Fibroblast of lung (primary cell): ENCODE measurements at regions not wholly inside any gene's neighbourhood (a gene's known extent, or its start where the extent isn't known, plus 50 kb on each side); places are given as distances from the start of the nearest gene placed in this dataset.
"Not testable (repeated sequence)": the region's sequence is repeated elsewhere in the genome, so short reads cannot be mapped to it uniquely, and the experiment has no call there.

Source experiments
- DNase-seq, 2 donors: peaks; one replicate each; pipeline versions ENCODE4 v3.0.0 to v3.0.0-alpha.2; 2010; ENCODE audit warnings: low read depth in 2 of 2
- H2AFZ ChIP-seq: 2 replicates; pipeline ENCODE4 v1.5.1; 2012; ENCODE audit warnings: low read length, control low read depth, inconsistent platforms
- H3K27ac ChIP-seq: 2 replicates; pipeline ENCODE4 v1.5.1; 2011; ENCODE audit warnings: low read length, control low read depth; ENCODE audit not compliant: insufficient read depth
- H3K27me3 ChIP-seq: 2 replicates; pipeline ENCODE4 v1.5.1; 2011; ENCODE audit warnings: mild to moderate bottlenecking, low read length; ENCODE audit not compliant: control insufficient read depth, insufficient read depth
- H3K36me3 ChIP-seq: 2 replicates; pipeline ENCODE4 v1.5.1; 2011; ENCODE audit warnings: low read length; ENCODE audit not compliant: control insufficient read depth, insufficient read depth
- H3K4me1 ChIP-seq: 2 replicates; pipeline ENCODE4 v1.5.1; 2011; ENCODE audit warnings: low read length; ENCODE audit not compliant: control insufficient read depth, insufficient read depth; ENCODE audit errors: extremely low read depth
- H3K4me2 ChIP-seq: 2 replicates; pipeline ENCODE4 v1.5.1; 2011; ENCODE audit warnings: low read length, control low read depth; ENCODE audit not compliant: insufficient read depth; ENCODE audit errors: extremely low read depth
- H3K4me3 ChIP-seq, 4 experiments: fragments of 200-600 bp in 1 of 4; sonication (generic) in 1 of 4; replicated peaks in 1 of 4; 2 replicates each; pipeline ENCODE4 v1.5.1; 2011 to 2016; ENCODE audit warnings: low read length in 4 of 4, low read depth in 3 of 4, mild to moderate bottlenecking in 3 of 4, control low read depth in 2 of 4, inconsistent platforms in 1 of 4, mixed read lengths in 1 of 4; ENCODE audit not compliant: insufficient read depth in 1 of 4; ENCODE audit errors: control extremely low read depth in 1 of 4
- H3K79me2 ChIP-seq: 2 replicates; pipeline ENCODE4 v1.5.1; 2012; ENCODE audit warnings: mild to moderate bottlenecking, low read length, inconsistent platforms; ENCODE audit not compliant: control insufficient read depth, insufficient read depth
- H3K9ac ChIP-seq: 2 replicates; pipeline ENCODE4 v1.5.1; 2011; ENCODE audit warnings: mild to moderate bottlenecking, low read length, control low read depth; ENCODE audit not compliant: insufficient read depth
- H3K9me3 ChIP-seq: 2 replicates; pipeline ENCODE4 v1.5.1; 2012; ENCODE audit warnings: low read depth, low read length; ENCODE audit not compliant: control insufficient read depth, insufficient read depth
- H4K20me1 ChIP-seq: 2 replicates; pipeline ENCODE4 v1.5.1; 2011; ENCODE audit warnings: low read length; ENCODE audit not compliant: control insufficient read depth, insufficient read depth; ENCODE audit errors: extremely low read depth
- EZH2 ChIP-seq: IDR thresholded peaks from 2 replicates; pipeline ENCODE4 v1.5.1; 2012; ENCODE audit warnings: low read length, control low read depth, mild to moderate bottlenecking; ENCODE audit errors: missing control alignments
- TF ChIP-seq, protein P1 (sequence below), 2 donors: IDR thresholded peaks in 1 of 2; conservative IDR thresholded peaks in 1 of 2; 1 replicate in 1 of 2; 2 replicates in 1 of 2; pipeline ENCODE4 v1.5.1; 2011 to 2012; ENCODE audit warnings: low read length in 2 of 2, control low read depth in 1 of 2, inconsistent platforms in 1 of 2, low read depth in 1 of 2, mild to moderate bottlenecking in 1 of 2

DNA sequence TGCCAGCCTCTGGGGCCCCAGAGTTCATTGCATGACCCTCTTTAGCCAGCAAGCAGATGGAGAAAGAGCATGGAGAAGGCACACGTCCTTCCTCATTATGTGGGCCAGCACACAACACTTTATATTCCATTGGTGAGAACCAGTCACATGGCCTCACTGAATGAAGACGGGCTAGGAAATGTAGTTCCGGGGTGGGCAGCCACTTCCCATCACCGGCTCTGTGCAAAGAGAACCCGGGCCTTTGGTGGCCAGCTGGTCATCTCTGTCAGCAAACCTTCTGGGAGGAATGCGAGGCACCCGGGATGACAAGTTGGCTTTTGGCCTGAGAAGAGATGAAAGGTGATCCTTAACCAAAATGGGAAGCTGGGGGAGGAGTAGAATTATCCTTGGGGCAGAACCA is 90.2 kb upstream of the VGLL4 start:
- Histone ChIP-seq H3K9me3 (no peaks in the 10 kb centered on the region), H4K20me1 (no peaks in the 10 kb centered on the region), H3K27ac (no peak overlapping the region), H3K27me3 (peaks cover 10% of the 10 kb centered on the region), H3K4me2 (no peak overlapping the region), H3K79me2 (no peaks in the 10 kb centered on the region), H3K36me3 (no peaks in the 10 kb centered on the region), H3K9ac (no peak overlapping the region), H3K4me1 (no peaks in the 10 kb centered on the region), H3K4me3 (no peak overlapping the region), H2AFZ (no peak overlapping the region)
- TF ChIP-seq EZH2: no peak
- TF ChIP-seq, protein P1, sequence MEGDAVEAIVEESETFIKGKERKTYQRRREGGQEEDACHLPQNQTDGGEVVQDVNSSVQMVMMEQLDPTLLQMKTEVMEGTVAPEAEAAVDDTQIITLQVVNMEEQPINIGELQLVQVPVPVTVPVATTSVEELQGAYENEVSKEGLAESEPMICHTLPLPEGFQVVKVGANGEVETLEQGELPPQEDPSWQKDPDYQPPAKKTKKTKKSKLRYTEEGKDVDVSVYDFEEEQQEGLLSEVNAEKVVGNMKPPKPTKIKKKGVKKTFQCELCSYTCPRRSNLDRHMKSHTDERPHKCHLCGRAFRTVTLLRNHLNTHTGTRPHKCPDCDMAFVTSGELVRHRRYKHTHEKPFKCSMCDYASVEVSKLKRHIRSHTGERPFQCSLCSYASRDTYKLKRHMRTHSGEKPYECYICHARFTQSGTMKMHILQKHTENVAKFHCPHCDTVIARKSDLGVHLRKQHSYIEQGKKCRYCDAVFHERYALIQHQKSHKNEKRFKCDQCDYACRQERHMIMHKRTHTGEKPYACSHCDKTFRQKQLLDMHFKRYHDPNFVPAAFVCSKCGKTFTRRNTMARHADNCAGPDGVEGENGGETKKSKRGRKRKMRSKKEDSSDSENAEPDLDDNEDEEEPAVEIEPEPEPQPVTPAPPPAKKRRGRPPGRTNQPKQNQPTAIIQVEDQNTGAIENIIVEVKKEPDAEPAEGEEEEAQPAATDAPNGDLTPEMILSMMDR (conservative IDR thresholded peaks at IDR 0.05 in 1 of 2, IDR thresholded peaks at IDR 0.05 in 1 of 2; ENCODE audit: low read depth in 1 of 2, low read length in 2 of 2): no peak
- no peak for DNase-seq

DNA sequence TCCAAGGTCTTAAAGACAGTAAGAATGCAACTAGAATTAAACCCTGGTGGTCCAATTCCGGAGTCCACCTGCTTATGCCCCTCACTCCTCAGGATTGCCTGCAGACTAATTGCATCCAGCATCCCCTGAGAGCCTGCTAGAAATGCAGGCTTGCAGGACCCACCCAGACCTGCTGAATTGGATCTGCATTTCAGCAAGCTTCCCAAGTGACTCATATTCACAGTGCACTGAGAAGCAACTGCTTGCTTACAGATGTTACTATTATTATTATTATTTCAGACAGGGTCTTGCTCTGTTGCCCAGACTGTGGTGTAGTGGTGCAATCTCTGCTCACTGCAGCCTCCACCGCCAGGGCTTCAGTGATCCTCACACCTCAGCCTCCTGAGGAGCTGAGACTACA is 83.5 kb upstream of the VGLL4 start:
- H3K4me1 ChIP-seq: no peaks in the 10 kb centered on the region
- H3K36me3 ChIP-seq: no peaks in the 10 kb centered on the region
- no peak overlapping the region for H2AFZ ChIP-seq
- peak; percentile 9 to 13 for DNase-seq
- peaks cover 4% of the 10 kb centered on the region for H3K27me3 ChIP-seq
- no peaks in the 10 kb centered on the region for H4K20me1 ChIP-seq
- H3K9me3 ChIP-seq: no peaks in the 10 kb centered on the region
- H3K4me2 ChIP-seq: no peak overlapping the region
- H3K4me3 ChIP-seq: no peak overlapping the region
- TF ChIP-seq, protein P1 (conservative IDR thresholded peaks at IDR 0.05 in 1 of 2, IDR thresholded peaks at IDR 0.05 in 1 of 2; ENCODE audit: low read depth in 1 of 2, low read length in 2 of 2): no peak
- TF ChIP-seq EZH2: no peak
- no peak overlapping the region for H3K27ac ChIP-seq
- H3K79me2 ChIP-seq: no peaks in the 10 kb centered on the region
- H3K9ac ChIP-seq: no peak overlapping the region

DNA sequence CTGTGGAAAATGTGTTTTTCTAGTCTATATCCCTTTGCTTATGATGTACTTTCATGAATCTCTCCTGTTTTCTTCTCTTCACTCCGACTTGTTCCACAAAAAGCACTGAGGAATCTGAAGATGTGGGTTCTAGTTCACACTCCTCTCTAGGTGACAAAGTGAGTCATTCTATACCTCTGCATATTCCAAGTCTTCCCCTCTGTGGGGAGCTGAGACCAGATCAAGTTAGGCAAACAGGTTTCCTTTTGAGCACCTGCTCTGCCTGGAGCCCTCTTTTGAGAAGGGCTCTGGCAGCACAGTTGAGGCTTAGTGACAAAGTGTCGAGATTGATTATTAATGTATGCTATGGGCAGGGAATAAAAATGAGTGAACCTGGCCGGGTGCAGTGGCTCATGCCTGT is 82.4 kb upstream of the VGLL4 start:
- Histone ChIP-seq H2AFZ (no peak overlapping the region), H3K27ac (no peak overlapping the region), H3K9me3 (no peaks in the 10 kb centered on the region), H3K4me1 (no peaks in the 10 kb centered on the region), H3K4me2 (no peak overlapping the region), H3K36me3 (no peaks in the 10 kb centered on the region), H3K4me3 (no peak overlapping the region), H4K20me1 (no peaks in the 10 kb centered on the region), H3K79me2 (no peaks in the 10 kb centered on the region), H3K27me3 (peaks cover 4% of the 10 kb centered on the region), H3K9ac (no peak overlapping the region)
- TF ChIP-seq, protein P1 (conservative IDR thresholded peaks at IDR 0.05 in 1 of 2, IDR thresholded peaks at IDR 0.05 in 1 of 2; ENCODE audit: low read depth in 1 of 2, low read length in 2 of 2): no peak
- no peak for TF ChIP-seq EZH2
- no peak for DNase-seq

DNA sequence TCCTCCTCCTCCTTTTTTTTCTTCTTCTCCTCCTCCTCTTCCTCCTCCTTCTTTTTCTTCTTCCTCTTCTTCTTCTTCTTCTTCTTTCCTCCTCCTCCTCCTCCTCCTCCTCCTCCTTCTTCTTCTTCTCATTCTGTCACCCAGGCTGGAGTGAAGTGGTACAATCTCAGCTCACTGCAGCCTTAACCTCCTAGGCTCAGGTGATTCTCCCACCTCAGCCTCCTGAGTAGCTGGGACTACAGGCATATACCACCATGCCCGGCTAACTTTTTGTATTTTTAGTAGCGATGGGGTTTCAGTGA is 81.6 kb upstream of the VGLL4 start:
- not testable (repeated sequence) for DNase-seq, H2AFZ ChIP-seq, H3K36me3 ChIP-seq, H3K79me2 ChIP-seq, H3K4me3 ChIP-seq, H3K9me3 ChIP-seq, H3K27ac ChIP-seq, H3K27me3 ChIP-seq, H3K4me2 ChIP-seq, H4K20me1 ChIP-seq, H3K9ac ChIP-seq, H3K4me1 ChIP-seq
